ENCODE measurements at regions not wholly inside any gene's neighbourhood (a gene's known extent, or its start where the extent isn't known, plus 50 kb on each side); places are given as distances from the start of the nearest gene placed in this dataset.

GRCh38 chr4:181331214-181331613, 912.0 kb upstream of the TENM3 start:
- no peak for TF ChIP-seq POLR2A (IDR thresholded peaks at IDR 0.05; ENCODE audit: low read length)
- no peak for TF ChIP-seq GATA1 (IDR thresholded peaks at IDR 0.05; ENCODE audit: low read depth, low read length)

Data from erythroblast (primary cell).